ENCODE measurements at regions not wholly inside any gene's neighbourhood (a gene's known extent, or its start where the extent isn't known, plus 50 kb on each side); places are given as distances from the start of the nearest gene placed in this dataset.

DNA sequence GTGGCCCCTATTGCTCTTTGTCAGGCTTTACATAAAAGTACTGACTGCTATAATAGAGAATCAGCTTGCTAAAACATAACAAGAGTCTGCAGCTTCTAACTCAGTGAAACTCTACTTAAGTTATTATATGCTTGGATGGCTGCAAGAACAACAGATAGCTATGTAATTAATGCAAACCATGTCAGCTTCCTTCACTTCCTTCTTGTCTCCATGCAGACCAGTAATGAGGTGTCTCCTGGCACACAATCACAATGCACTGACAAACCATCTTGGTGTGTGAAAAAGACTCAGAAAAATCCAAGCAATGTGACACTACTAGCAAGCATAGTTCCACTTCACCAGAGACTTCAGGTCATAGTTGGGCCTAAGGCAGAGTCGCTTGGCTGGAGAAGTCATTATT, 2068.9 kb upstream of the PIK3C3 start:
- WGBS, result 84% methylated on average over 1 of the region's 1 CpG
- Histone ChIP-seq H3K9me3 (ENCODE audit: control insufficient read depth in 4 of 4, low read length in 3 of 4) (no peaks in the 10 kb centered on the region), H3K9ac (ENCODE audit: low read depth in 1 of 2, low read length in 2 of 2) (no peak overlapping the region), H3K27me3 (ENCODE audit: control insufficient read depth in 4 of 4, insufficient read depth in 4 of 4, low read length in 3 of 4) (no peaks in the 10 kb centered on the region), H3K36me3 (ENCODE audit: control insufficient read depth in 4 of 4, insufficient read depth in 3 of 4, low read depth in 1 of 4, low read length in 3 of 4) (no peaks in the 10 kb centered on the region), H3K4me3 (ENCODE audit: low read depth in 1 of 3, low read length in 3 of 3) (no peak overlapping the region), H3K4me1 (ENCODE audit: control insufficient read depth in 4 of 4, insufficient read depth in 4 of 4, low read length in 3 of 4) (no peaks in the 10 kb centered on the region), H3K27ac (ENCODE audit: low read depth in 1 of 2, low read length in 2 of 2) (no peak overlapping the region)
- TF ChIP-seq JUND (IDR thresholded peaks at IDR 0.05) (no peak), HNF4A (conservative IDR thresholded peaks at IDR 0.05) (no peak), NR2F2 (IDR thresholded peaks at IDR 0.05) (no peak), TAF1 (conservative IDR thresholded peaks at IDR 0.05) (no peak), EGR1 (IDR thresholded peaks at IDR 0.05; ENCODE audit: low read depth in 2 of 2) (no peak), RXRA (IDR thresholded peaks at IDR 0.05) (no peak), YY1 (IDR thresholded peaks at IDR 0.05) (no peak), SP1 (IDR thresholded peaks at IDR 0.05) (no peak), FOXA2 (IDR thresholded peaks at IDR 0.05) (no peak)
- TF ChIP-seq, protein P1, sequence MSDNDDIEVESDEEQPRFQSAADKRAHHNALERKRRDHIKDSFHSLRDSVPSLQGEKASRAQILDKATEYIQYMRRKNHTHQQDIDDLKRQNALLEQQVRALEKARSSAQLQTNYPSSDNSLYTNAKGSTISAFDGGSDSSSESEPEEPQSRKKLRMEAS (IDR thresholded peaks at IDR 0.05), result no peak
- DNase-seq (ENCODE audit: low spot score), result no peak

- no peak for DNase-seq (ENCODE audit: low spot score)
- Histone ChIP-seq H3K27ac (ENCODE audit: low read depth in 1 of 2, low read length in 2 of 2) (no peak overlapping the region), H3K9me3 (ENCODE audit: control insufficient read depth in 4 of 4, low read length in 3 of 4) (no peaks in the 10 kb centered on the region), H3K4me3 (ENCODE audit: low read depth in 1 of 3, low read length in 3 of 3) (no peak overlapping the region), H3K36me3 (ENCODE audit: control insufficient read depth in 4 of 4, insufficient read depth in 3 of 4, low read depth in 1 of 4, low read length in 3 of 4) (no peaks in the 10 kb centered on the region), H3K4me1 (ENCODE audit: control insufficient read depth in 4 of 4, insufficient read depth in 4 of 4, low read length in 3 of 4) (no peaks in the 10 kb centered on the region), H3K27me3 (ENCODE audit: control insufficient read depth in 4 of 4, insufficient read depth in 4 of 4, low read length in 3 of 4) (no peaks in the 10 kb centered on the region), H3K9ac (ENCODE audit: low read depth in 1 of 2, low read length in 2 of 2) (no peak overlapping the region)
- WGBS, result 81% methylated on average over 1 of the region's 1 CpG
- no peak for TF ChIP-seq SP1 (IDR thresholded peaks at IDR 0.05)
- no peak for TF ChIP-seq RAD21 (IDR thresholded peaks at IDR 0.05)
- TF ChIP-seq, protein P1 (IDR thresholded peaks at IDR 0.05), result no peak
- no peak for TF ChIP-seq JUND (IDR thresholded peaks at IDR 0.05)
- TF ChIP-seq REST (IDR thresholded peaks at IDR 0.05), result no peak
- no peak for TF ChIP-seq HNF4A (conservative IDR thresholded peaks at IDR 0.05)
- TF ChIP-seq NR2F2 (IDR thresholded peaks at IDR 0.05), result no peak
- no peak for TF ChIP-seq TAF1 (conservative IDR thresholded peaks at IDR 0.05)
- no peak for TF ChIP-seq YY1 (IDR thresholded peaks at IDR 0.05)
- TF ChIP-seq CTCF (IDR thresholded peaks at IDR 0.05; ENCODE audit: low read depth, low read length, missing input control), result no peak
- no peak for TF ChIP-seq EGR1 (IDR thresholded peaks at IDR 0.05; ENCODE audit: low read depth in 2 of 2)
- no peak for TF ChIP-seq HNF4G (IDR thresholded peaks at IDR 0.05)
These were observed 2082.4 kb upstream of the PIK3C3 start for GRCh38 chr18:39872651-39873050.

All from liver (tissue), 8 donors.